Endothelial cell of umbilical vein (primary cell): ENCODE measurements at regions not wholly inside any gene's neighbourhood (a gene's known extent, or its start where the extent isn't known, plus 50 kb on each side); places are given as distances from the start of the nearest gene placed in this dataset.

Experiments used
- BruUV-seq: library from RNA; stranded (reverse); fragments of 400-500 nt; replicated peaks from 2 replicates; lab custom pipeline; 2021; lab: Mats Ljungman, UMichigan
- CTCF ChIA-PET: fragments of 300-600, 350-600 bp; sonication (Branson Sonifier 250); formaldehyde crosslinking; loops from one replicate; lab custom pipeline; 2021; ENCODE audit warnings: antibody characterized with exemption, inconsistent platforms; lab: Charles Lee
- POLR2A ChIA-PET: fragments of 300-600, 350-600 bp; sonication (Branson Sonifier 250); formaldehyde crosslinking; loops from one replicate; lab custom pipeline; 2021; ENCODE audit warnings: antibody characterized with exemption, inconsistent platforms; lab: Charles Lee
- DNase-seq: peaks from one replicate; pipeline ENCODE4 v3.0.0-alpha.2; 2011; ENCODE audit warnings: low read depth, low spot score
- FAIRE-seq: peaks from 2 replicates; lab custom pipeline; 2011; peaks lifted over from hg19 to GRCh38; lab: Jason Lieb, UNC
- H2AFZ ChIP-seq: 2 replicates; pipeline ENCODE4 v1.6.0; 2012; ENCODE audit warnings: low read depth, low read length, control low read depth, inconsistent platforms
- H3K27ac ChIP-seq: 2 replicates; pipeline ENCODE4 v1.5.1; 2011; ENCODE audit warnings: low read depth, mild to moderate bottlenecking, control low read depth, low read length, moderate library complexity; ENCODE audit not compliant: insufficient read depth
- H3K27me3 ChIP-seq, 2 experiments: 2 replicates each; pipeline versions ENCODE4 v1.6.0 to v1.6.1; 2011; ENCODE audit warnings: low read length in 2 of 2, mixed read lengths in 1 of 2; ENCODE audit not compliant: control insufficient read depth in 2 of 2, insufficient read depth in 2 of 2
- H3K36me3 ChIP-seq, 2 experiments: 2 replicates in 1 of 2; 3 replicates in 1 of 2; pipeline ENCODE4 v1.5.1; 2011; ENCODE audit warnings: low read length in 2 of 2, mild to moderate bottlenecking in 1 of 2, moderate library complexity in 1 of 2; ENCODE audit not compliant: control insufficient read depth in 2 of 2, insufficient read depth in 2 of 2; ENCODE audit errors: extremely low read depth in 1 of 2
- H3K4me1 ChIP-seq: 3 replicates; pipeline ENCODE4 v1.5.1; 2011; ENCODE audit warnings: mild to moderate bottlenecking, low read length; ENCODE audit not compliant: control insufficient read depth, insufficient read depth; ENCODE audit errors: extremely low read depth
- H3K4me2 ChIP-seq: 2 replicates; pipeline ENCODE4 v1.6.1; 2011; ENCODE audit warnings: low read length, control low read depth, mixed read lengths; ENCODE audit not compliant: insufficient read depth
- H3K4me3 ChIP-seq, 3 experiments: fragments of 200-600 bp in 1 of 3; sonication (generic), shearing (Covaris generic) in 1 of 3; replicated peaks in 1 of 3; 2 replicates each; pipeline ENCODE4 v1.5.1; 2011 to 2016; ENCODE audit warnings: control low read depth in 3 of 3, low read length in 3 of 3, mild to moderate bottlenecking in 2 of 3, inconsistent platforms in 1 of 3, low read depth in 1 of 3, moderate library complexity in 1 of 3; ENCODE audit not compliant: insufficient read depth in 1 of 3
- H3K79me2 ChIP-seq: 2 replicates; pipeline ENCODE4 v1.6.0; 2012; ENCODE audit warnings: low read length, inconsistent platforms; ENCODE audit not compliant: control insufficient read depth, insufficient read depth
- H3K9ac ChIP-seq: replicated peaks from 2 replicates; pipeline ENCODE3; 2011; ENCODE audit warnings: low read length, control low read depth; ENCODE audit not compliant: insufficient read depth; ENCODE audit errors: extremely low read depth
- H3K9me1 ChIP-seq: replicated peaks from 3 replicates; pipeline ENCODE4 v1.6.0; 2011; ENCODE audit warnings: mild to moderate bottlenecking, low read length; ENCODE audit not compliant: control insufficient read depth, insufficient read depth; ENCODE audit errors: extremely low read depth
- H3K9me3 ChIP-seq: replicated peaks from 2 replicates; pipeline ENCODE4 v1.5.1; 2012; ENCODE audit warnings: low read length, inconsistent platforms; ENCODE audit not compliant: control insufficient read depth, insufficient read depth
- H4K20me1 ChIP-seq: replicated peaks from 2 replicates; pipeline ENCODE3; 2011; ENCODE audit warnings: mild to moderate bottlenecking, low read length; ENCODE audit not compliant: control insufficient read depth, insufficient read depth; ENCODE audit errors: extremely low read depth
- EZH2 ChIP-seq: IDR thresholded peaks from 2 replicates; pipeline ENCODE4 v1.6.1; 2012; ENCODE audit warnings: borderline replicate concordance, low read depth, mild to moderate bottlenecking, moderate library complexity, low read length, inconsistent platforms; ENCODE audit not compliant: severe bottlenecking
- FOS ChIP-seq: IDR thresholded peaks from 2 replicates; pipeline ENCODE4 v1.6.1; 2011; ENCODE audit warnings: mild to moderate bottlenecking, low read length, moderate library complexity, borderline replicate concordance; ENCODE audit not compliant: insufficient read depth
- GATA2 ChIP-seq: IDR thresholded peaks from 2 replicates; pipeline ENCODE4 v1.7.0; 2011; ENCODE audit warnings: low read depth, mild to moderate bottlenecking, moderate library complexity, mixed read lengths, low read length; ENCODE audit not compliant: insufficient read length, insufficient read depth
- JUN ChIP-seq: IDR thresholded peaks from 2 replicates; pipeline ENCODE4 v1.6.1; 2011; ENCODE audit warnings: borderline replicate concordance, low read depth; ENCODE audit not compliant: insufficient read length, insufficient read depth
- MYC ChIP-seq: IDR thresholded peaks from one replicate; pipeline ENCODE4 v1.6.1; 2011; ENCODE audit warnings: mild to moderate bottlenecking, low read depth, low read length
- POLR2A ChIP-seq: IDR thresholded peaks from 2 replicates; pipeline ENCODE4 v1.6.1; 2012; ENCODE audit warnings: low read depth, mild to moderate bottlenecking, control low read depth, low read length
- POLR2AphosphoS5 ChIP-seq: IDR thresholded peaks from 2 replicates; pipeline ENCODE4 v1.6.1; 2012; ENCODE audit warnings: low read depth, mild to moderate bottlenecking, control low read depth, low read length, moderate library complexity; ENCODE audit not compliant: insufficient read depth
- dilution Hi-C: fragments of 300-500 bp; cut with MboI; formaldehyde crosslinking; loops from one replicate; pipeline ENCODE4 v1.15.0; 2019; ENCODE audit warnings: low sequenced_read_pairs; ENCODE audit not compliant: extremely low pct_ligation_motif_present
- intact Hi-C: fragments of 100-400 bp; cut with micrococcal nuclease; formaldehyde crosslinking; loops from one replicate; pipeline ENCODE4 v1.10.0; 2022
- TF ChIP-seq, protein P1 (sequence below): IDR thresholded peaks from 2 replicates; pipeline ENCODE4 v1.6.1; 2011; ENCODE audit not compliant: insufficient read depth, insufficient read length
- TF ChIP-seq, protein P2 (sequence below), 2 donors: IDR thresholded peaks; 1 replicate in 1 of 2; 2 replicates in 1 of 2; pipeline ENCODE4 v1.5.1; 2011; ENCODE audit warnings: low read length in 2 of 2, mild to moderate bottlenecking in 2 of 2, moderate library complexity in 2 of 2, control low read depth in 1 of 2, inconsistent platforms in 1 of 2, low read depth in 1 of 2; ENCODE audit not compliant: insufficient read depth in 1 of 2; ENCODE audit errors: extremely low read depth in 1 of 2

- H3K9me1 ChIP-seq, result no peaks in the 10 kb centered on the region
- POLR2A ChIA-PET, result no interaction called here
Observed at GRCh38 chr11:105449100-105449734, 160.7 kb upstream of the GRIA4 start.

More at GRCh38 chr11:105449100-105449734, 160.7 kb upstream of the GRIA4 start:
- intact Hi-C loops (no loop called here), dilution Hi-C loops (no loop called here)
- Histone ChIP-seq H3K36me3 (no peaks in the 10 kb centered on the region), H4K20me1 (no peaks in the 10 kb centered on the region), H3K4me3 (no peak overlapping the region), H3K27me3 (no peaks in the 10 kb centered on the region), H3K4me2 (no peak overlapping the region), H3K27ac (no peak overlapping the region), H2AFZ (no peak overlapping the region), H3K9me3 (no peaks in the 10 kb centered on the region), H3K9ac (no peak overlapping the region), H3K4me1 (no peaks in the 10 kb centered on the region), H3K79me2 (no peaks in the 10 kb centered on the region)
- CTCF ChIA-PET, result no interaction called here
- DNase-seq (no peak), FAIRE-seq (no peak)
- BruUV-seq, result no TSS peak
- TF ChIP-seq POLR2AphosphoS5 (no peak), MYC (no peak), FOS (no peak), JUN (no peak), EZH2 (no peak), GATA2 (no peak), POLR2A (no peak)
- TF ChIP-seq, protein P1, sequence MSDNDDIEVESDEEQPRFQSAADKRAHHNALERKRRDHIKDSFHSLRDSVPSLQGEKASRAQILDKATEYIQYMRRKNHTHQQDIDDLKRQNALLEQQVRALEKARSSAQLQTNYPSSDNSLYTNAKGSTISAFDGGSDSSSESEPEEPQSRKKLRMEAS, result no peak
- TF ChIP-seq, protein P2, sequence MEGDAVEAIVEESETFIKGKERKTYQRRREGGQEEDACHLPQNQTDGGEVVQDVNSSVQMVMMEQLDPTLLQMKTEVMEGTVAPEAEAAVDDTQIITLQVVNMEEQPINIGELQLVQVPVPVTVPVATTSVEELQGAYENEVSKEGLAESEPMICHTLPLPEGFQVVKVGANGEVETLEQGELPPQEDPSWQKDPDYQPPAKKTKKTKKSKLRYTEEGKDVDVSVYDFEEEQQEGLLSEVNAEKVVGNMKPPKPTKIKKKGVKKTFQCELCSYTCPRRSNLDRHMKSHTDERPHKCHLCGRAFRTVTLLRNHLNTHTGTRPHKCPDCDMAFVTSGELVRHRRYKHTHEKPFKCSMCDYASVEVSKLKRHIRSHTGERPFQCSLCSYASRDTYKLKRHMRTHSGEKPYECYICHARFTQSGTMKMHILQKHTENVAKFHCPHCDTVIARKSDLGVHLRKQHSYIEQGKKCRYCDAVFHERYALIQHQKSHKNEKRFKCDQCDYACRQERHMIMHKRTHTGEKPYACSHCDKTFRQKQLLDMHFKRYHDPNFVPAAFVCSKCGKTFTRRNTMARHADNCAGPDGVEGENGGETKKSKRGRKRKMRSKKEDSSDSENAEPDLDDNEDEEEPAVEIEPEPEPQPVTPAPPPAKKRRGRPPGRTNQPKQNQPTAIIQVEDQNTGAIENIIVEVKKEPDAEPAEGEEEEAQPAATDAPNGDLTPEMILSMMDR (IDR thresholded peaks at IDR 0.05; ENCODE audit: extremely low read depth in 1 of 2, insufficient read depth in 1 of 2, low read depth in 1 of 2, low read length in 2 of 2), result no peak
